HG03103 (cell line): ENCODE measurements at regions not wholly inside any gene's neighbourhood (a gene's known extent, or its start where the extent isn't known, plus 50 kb on each side); places are given as distances from the start of the nearest gene placed in this dataset.
"Not testable (repeated sequence)": the region's sequence is repeated elsewhere in the genome, so short reads cannot be mapped to it uniquely, and the experiment has no call there.

Experiments used
- ATAC-seq: cut with Tn5 transposase; IDR thresholded peaks from one replicate; pipeline ENCODE4 v1.9.1; 2021; ENCODE audit warnings: low read depth; ENCODE audit not compliant: unreplicated experiment

DNA sequence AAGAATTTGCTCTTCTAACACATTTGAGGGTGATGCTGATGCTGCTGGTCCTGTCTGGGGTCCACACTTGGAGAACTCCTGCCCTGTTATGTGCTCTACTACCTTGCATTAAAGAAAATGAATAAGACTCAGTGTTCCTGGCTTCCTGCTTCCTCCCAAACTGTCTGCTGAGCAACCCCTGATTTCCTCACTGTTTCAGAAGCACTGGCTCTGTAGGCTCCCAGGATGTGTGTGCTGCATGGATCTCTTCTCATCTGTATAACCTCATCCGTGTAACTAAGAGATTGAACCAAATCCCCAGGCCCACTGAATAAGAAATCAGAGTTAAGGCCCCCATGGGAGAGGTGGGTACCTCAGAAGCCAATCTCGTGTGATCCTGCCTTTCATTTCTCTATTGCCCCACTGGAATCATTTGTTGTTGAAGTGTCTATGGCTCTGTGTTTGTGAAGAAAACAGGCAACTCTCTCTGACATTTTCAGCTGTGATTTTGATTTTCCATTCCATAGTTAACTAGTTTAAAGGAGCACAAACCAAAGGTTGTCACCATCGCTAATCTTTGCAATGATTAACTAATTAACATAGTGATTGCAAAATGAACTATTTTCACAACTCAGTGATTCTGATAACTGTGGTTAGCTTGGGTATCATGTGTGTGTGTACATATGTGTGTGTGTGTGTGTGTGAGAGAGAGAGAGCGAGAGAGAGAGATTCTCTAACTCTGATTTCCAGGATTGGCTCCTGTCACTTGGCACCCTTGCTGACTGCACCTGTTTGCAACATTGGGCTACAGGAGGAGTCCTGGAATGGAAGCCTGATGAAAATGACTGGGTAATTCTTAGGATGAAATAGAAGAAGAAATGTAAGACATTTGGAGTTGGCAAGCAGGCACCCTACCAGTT is 196.2 kb downstream of the SLC38A4 start:
- no peak for ATAC-seq

- ATAC-seq = no peak
Observed at GRCh38 chr12:46628176-46628575, 197.6 kb downstream of the SLC38A4 start.

GRCh38 chr12:46627686-46628085 is 198.1 kb downstream of the SLC38A4 start:
- ATAC-seq = no peak

- not testable (repeated sequence) for ATAC-seq
Observed at GRCh38 chr12:46619474-46619873, 206.3 kb downstream of the SLC38A4 start.

DNA sequence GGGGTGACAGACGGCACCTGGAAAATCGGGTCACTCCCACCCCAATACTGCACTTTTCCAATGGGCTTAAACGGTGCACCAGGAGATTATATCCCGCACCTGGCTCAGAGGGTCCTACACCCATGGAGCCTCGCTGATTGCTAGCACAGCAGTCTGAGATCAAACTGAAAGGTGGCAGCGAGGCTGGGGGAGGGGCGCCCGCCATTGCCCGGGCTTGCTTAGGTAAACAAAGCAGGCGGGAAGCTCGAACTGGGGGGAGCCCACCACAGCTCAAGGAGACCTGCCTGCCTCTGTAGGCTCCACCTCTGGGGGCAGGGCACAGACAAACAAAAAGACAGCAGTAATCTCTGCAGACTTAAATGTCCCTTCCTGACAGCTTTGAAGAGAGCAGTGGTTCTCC is 208.1 kb downstream of the SLC38A4 start:
- not testable (repeated sequence) for ATAC-seq

DNA sequence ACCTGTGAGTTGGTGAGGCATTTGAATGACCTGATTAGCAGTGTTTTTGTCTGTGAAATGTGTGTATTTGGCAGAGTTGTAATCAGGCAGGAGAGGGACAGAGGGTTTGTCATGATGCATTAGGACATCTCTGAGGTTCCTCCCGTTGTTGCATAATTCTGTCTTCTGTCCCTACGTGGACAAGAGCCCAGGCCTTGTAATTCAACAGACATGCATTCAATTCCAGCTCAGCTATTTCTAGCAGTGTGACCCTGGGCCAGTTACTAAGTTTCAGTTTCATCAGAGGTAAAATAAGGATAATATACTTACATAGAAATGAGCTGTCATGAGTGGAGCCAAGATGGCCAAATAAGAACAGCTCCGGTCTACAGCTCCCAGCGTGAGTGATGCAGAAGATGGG is 208.6 kb downstream of the SLC38A4 start:
- no peak for ATAC-seq

DNA sequence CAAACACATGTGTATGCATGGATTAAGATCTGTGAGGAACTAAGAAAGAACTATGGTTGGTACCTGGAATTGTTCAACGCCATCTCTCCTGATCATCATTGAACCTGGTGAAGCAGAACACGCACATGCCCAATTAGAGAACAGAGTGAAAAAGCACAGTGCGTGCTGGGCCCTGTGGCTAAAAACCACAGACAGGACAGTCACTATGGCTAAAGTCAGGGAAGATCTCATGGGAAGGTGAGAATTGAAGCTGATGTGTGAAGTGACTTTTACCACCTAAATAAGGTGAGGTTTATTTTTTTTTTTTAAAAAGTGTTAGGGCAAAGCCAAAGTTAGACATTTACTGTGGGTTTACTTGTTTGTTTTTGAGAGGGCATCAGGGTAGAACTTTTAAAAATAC is 215.0 kb downstream of the SLC38A4 start:
- ATAC-seq = no peak

- no peak for ATAC-seq
Observed at GRCh38 chr12:46609674-46610073, 216.1 kb downstream of the SLC38A4 start.

GRCh38 chr12:46609273-46609623 is 216.5 kb downstream of the SLC38A4 start:
- no peak for ATAC-seq

- no peak for ATAC-seq
Observed at GRCh38 chr12:46608431-46609272, 217.1 kb downstream of the SLC38A4 start.

DNA sequence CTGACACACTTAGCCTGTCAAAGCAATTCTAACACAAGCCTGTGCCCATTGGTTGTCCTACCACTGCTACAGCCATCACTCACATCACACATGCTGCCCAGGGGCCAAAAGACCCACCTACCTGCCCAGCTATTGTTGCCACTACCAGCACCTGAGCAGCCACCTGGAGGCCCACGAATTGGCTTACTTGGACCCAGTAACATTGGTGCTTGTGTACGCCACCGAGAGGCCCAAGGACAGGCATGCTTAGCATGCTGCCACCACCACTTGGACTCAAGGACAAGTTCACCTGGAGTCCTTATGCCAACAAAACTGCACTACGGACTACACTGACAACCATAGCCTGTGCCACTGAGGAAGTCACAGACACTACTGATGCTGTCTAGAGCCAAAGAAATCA is 221.1 kb downstream of the SLC38A4 start:
- no peak for ATAC-seq

- no peak for ATAC-seq
Observed at GRCh38 chr12:46603776-46604456, 221.9 kb downstream of the SLC38A4 start.

DNA sequence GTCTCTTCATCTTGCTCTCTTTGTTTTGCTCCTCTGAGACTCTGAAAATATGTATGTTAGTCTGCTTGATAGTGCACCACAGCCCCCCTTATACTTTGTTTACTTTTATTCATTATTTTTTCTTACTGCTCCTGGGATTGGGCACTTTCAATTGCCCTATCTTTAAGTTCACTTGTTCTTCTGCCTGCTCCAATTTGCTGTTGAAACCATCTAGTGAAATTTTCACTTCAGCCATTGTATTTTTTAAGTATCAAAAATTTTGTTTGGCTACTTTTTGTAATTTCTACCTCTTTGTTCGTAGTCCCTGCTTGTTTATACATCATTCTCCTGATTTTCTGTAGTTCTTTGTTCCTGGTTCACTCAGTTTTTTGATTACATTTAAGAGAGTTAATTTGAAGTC is 223.3 kb downstream of the SLC38A4 start:
- ATAC-seq = no peak

- no peak for ATAC-seq
Observed at GRCh38 chr12:46590991-46591703, 218.6 kb upstream of the SLC38A2 start.

GRCh38 chr12:46585854-46586621 is 213.5 kb upstream of the SLC38A2 start:
- no peak for ATAC-seq

DNA sequence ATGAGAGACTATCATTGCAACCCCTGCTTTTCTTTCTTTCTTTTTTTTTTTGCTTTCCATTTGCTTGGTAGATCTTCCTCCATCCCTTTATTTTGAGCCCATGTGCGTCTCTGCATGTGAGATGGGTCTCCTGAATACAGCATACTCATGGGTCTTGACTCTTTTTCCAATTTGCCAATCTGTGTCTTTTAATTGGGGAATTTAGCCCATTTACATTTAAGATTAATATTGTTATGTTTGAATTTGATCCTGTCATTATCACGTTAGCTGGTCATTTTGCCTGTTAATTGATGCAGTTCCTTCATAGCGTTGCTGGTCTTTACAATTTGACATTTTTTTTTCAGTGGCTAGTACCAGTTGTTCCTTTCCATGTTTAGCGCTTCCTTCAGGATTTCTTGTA is 211.5 kb upstream of the SLC38A2 start:
- not testable (repeated sequence) for ATAC-seq

GRCh38 chr12:46581990-46582389 is 209.4 kb upstream of the SLC38A2 start:
- ATAC-seq = not testable (repeated sequence)

- ATAC-seq = no peak
Observed at GRCh38 chr12:46580445-46580844, 207.9 kb upstream of the SLC38A2 start.

DNA sequence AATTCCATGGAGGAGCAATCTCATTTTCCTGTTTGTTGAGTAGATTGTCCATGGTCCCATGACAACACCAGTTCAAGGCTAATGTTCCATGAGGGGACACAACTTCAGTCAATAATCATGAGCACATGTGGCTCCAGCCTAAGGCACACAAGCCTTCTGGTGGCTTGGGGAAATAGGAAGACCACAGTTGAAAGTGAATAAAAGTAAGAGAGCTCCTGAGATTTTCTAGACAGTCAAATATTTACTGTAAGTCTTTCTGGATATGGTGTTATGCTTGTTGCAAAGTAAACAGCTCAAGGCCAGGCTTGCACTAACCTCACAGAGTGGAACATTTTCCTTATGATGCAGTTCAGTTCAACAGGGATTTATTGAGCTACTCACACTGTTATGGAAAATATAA is 206.9 kb upstream of the SLC38A2 start:
- no peak for ATAC-seq
